SK-N-SH (cell line): ENCODE measurements at regions not wholly inside any gene's neighbourhood (a gene's known extent, or its start where the extent isn't known, plus 50 kb on each side); places are given as distances from the start of the nearest gene placed in this dataset.
"Not testable (repeated sequence)": the region's sequence is repeated elsewhere in the genome, so short reads cannot be mapped to it uniquely, and the experiment has no call there.

ENCODE experiments used
- CTCF ChIP-seq: fragments of 200-600 bp; sonication (generic); IDR thresholded peaks from 2 replicates; pipeline ENCODE4 v1.6.1; 2017; ENCODE audit warnings: antibody characterized with exemption, mild to moderate bottlenecking, moderate library complexity
- EZH2phosphoT487 ChIP-seq: fragments of 200-600 bp; sonication (generic); IDR thresholded peaks from 2 replicates; pipeline ENCODE4 v1.6.1; 2017; ENCODE audit warnings: low read depth, mixed run types, mild to moderate bottlenecking, antibody characterized with exemption, moderate library complexity, borderline replicate concordance
- FOXJ3 ChIP-seq: sonication (generic); formaldehyde crosslinking; IDR thresholded peaks from 2 replicates; pipeline ENCODE4 v1.5.1; 2020; ENCODE audit warnings: mild to moderate bottlenecking, missing genetic modification reagents
- FOXM1 ChIP-seq: IDR thresholded peaks from 2 replicates; pipeline ENCODE4 v1.4.0; 2012; ENCODE audit warnings: low read depth, mild to moderate bottlenecking
- MAX ChIP-seq: IDR thresholded peaks from 2 replicates; pipeline ENCODE4 v1.4.0; 2012; ENCODE audit warnings: low read depth
- MEF2A ChIP-seq: IDR thresholded peaks from 2 replicates; pipeline ENCODE4 v1.4.0; 2012; ENCODE audit warnings: low read depth, borderline replicate concordance
- POLR2AphosphoS5 ChIP-seq: IDR thresholded peaks from 2 replicates; pipeline ENCODE4 v1.6.1; 2012; ENCODE audit warnings: low read depth, low read length
- RCOR1 ChIP-seq: fragments of 150-350 bp; IDR thresholded peaks from 2 replicates; pipeline ENCODE4 v1.6.1; 2017; ENCODE audit warnings: antibody characterized with exemption, low read length
- SMC3 ChIP-seq: IDR thresholded peaks from 2 replicates; pipeline ENCODE4 v1.6.1; 2012; ENCODE audit warnings: low read depth, low read length, improper control_type of control experiment
- YY1 ChIP-seq: IDR thresholded peaks from 2 replicates; pipeline ENCODE4 v1.4.0; 2012; ENCODE audit warnings: low read depth, mild to moderate bottlenecking
- ZBTB33 ChIP-seq: IDR thresholded peaks from 2 replicates; pipeline ENCODE4 v1.4.0; 2012; ENCODE audit warnings: low read depth, borderline replicate concordance

GRCh38 chr5:89317838-89318237, 434.9 kb upstream of the MEF2C start:
- not testable (repeated sequence) for TF ChIP-seq CTCF; ZBTB33; MAX; FOXM1; POLR2AphosphoS5; EZH2phosphoT487; FOXJ3 (CRISPR knock-in tag); SMC3; RCOR1; MEF2A; YY1
